Endothelial cell of umbilical vein (primary cell): ENCODE measurements at regions not wholly inside any gene's neighbourhood (a gene's known extent, or its start where the extent isn't known, plus 50 kb on each side); places are given as distances from the start of the nearest gene placed in this dataset.

Experiments used
- BruUV-seq: library from RNA; stranded (reverse); fragments of 400-500 nt; replicated peaks from 2 replicates; lab custom pipeline; 2021; lab: Mats Ljungman, UMichigan
- CTCF ChIA-PET: fragments of 300-600, 350-600 bp; sonication (Branson Sonifier 250); formaldehyde crosslinking; loops from one replicate; lab custom pipeline; 2021; ENCODE audit warnings: antibody characterized with exemption, inconsistent platforms; lab: Charles Lee
- POLR2A ChIA-PET: fragments of 300-600, 350-600 bp; sonication (Branson Sonifier 250); formaldehyde crosslinking; loops from one replicate; lab custom pipeline; 2021; ENCODE audit warnings: antibody characterized with exemption, inconsistent platforms; lab: Charles Lee
- DNase-seq: peaks from one replicate; pipeline ENCODE4 v3.0.0-alpha.2; 2011; ENCODE audit warnings: low read depth, low spot score
- FAIRE-seq: peaks from 2 replicates; lab custom pipeline; 2011; peaks lifted over from hg19 to GRCh38; lab: Jason Lieb, UNC
- H2AFZ ChIP-seq: 2 replicates; pipeline ENCODE4 v1.6.0; 2012; ENCODE audit warnings: low read depth, low read length, control low read depth, inconsistent platforms
- H3K27ac ChIP-seq: 2 replicates; pipeline ENCODE4 v1.5.1; 2011; ENCODE audit warnings: low read depth, mild to moderate bottlenecking, control low read depth, low read length, moderate library complexity; ENCODE audit not compliant: insufficient read depth
- H3K27me3 ChIP-seq, 2 experiments: 2 replicates each; pipeline versions ENCODE4 v1.6.0 to v1.6.1; 2011; ENCODE audit warnings: low read length in 2 of 2, mixed read lengths in 1 of 2; ENCODE audit not compliant: control insufficient read depth in 2 of 2, insufficient read depth in 2 of 2
- H3K36me3 ChIP-seq, 2 experiments: 2 replicates in 1 of 2; 3 replicates in 1 of 2; pipeline ENCODE4 v1.5.1; 2011; ENCODE audit warnings: low read length in 2 of 2, mild to moderate bottlenecking in 1 of 2, moderate library complexity in 1 of 2; ENCODE audit not compliant: control insufficient read depth in 2 of 2, insufficient read depth in 2 of 2; ENCODE audit errors: extremely low read depth in 1 of 2
- H3K4me1 ChIP-seq: 3 replicates; pipeline ENCODE4 v1.5.1; 2011; ENCODE audit warnings: mild to moderate bottlenecking, low read length; ENCODE audit not compliant: control insufficient read depth, insufficient read depth; ENCODE audit errors: extremely low read depth
- H3K4me2 ChIP-seq: 2 replicates; pipeline ENCODE4 v1.6.1; 2011; ENCODE audit warnings: low read length, control low read depth, mixed read lengths; ENCODE audit not compliant: insufficient read depth
- H3K4me3 ChIP-seq, 3 experiments: fragments of 200-600 bp in 1 of 3; sonication (generic), shearing (Covaris generic) in 1 of 3; replicated peaks in 1 of 3; 2 replicates each; pipeline ENCODE4 v1.5.1; 2011 to 2016; ENCODE audit warnings: control low read depth in 3 of 3, low read length in 3 of 3, mild to moderate bottlenecking in 2 of 3, inconsistent platforms in 1 of 3, low read depth in 1 of 3, moderate library complexity in 1 of 3; ENCODE audit not compliant: insufficient read depth in 1 of 3
- H3K79me2 ChIP-seq: 2 replicates; pipeline ENCODE4 v1.6.0; 2012; ENCODE audit warnings: low read length, inconsistent platforms; ENCODE audit not compliant: control insufficient read depth, insufficient read depth
- H3K9ac ChIP-seq: replicated peaks from 2 replicates; pipeline ENCODE3; 2011; ENCODE audit warnings: low read length, control low read depth; ENCODE audit not compliant: insufficient read depth; ENCODE audit errors: extremely low read depth
- H3K9me1 ChIP-seq: replicated peaks from 3 replicates; pipeline ENCODE4 v1.6.0; 2011; ENCODE audit warnings: mild to moderate bottlenecking, low read length; ENCODE audit not compliant: control insufficient read depth, insufficient read depth; ENCODE audit errors: extremely low read depth
- H3K9me3 ChIP-seq: replicated peaks from 2 replicates; pipeline ENCODE4 v1.5.1; 2012; ENCODE audit warnings: low read length, inconsistent platforms; ENCODE audit not compliant: control insufficient read depth, insufficient read depth
- H4K20me1 ChIP-seq: replicated peaks from 2 replicates; pipeline ENCODE3; 2011; ENCODE audit warnings: mild to moderate bottlenecking, low read length; ENCODE audit not compliant: control insufficient read depth, insufficient read depth; ENCODE audit errors: extremely low read depth
- EZH2 ChIP-seq: IDR thresholded peaks from 2 replicates; pipeline ENCODE4 v1.6.1; 2012; ENCODE audit warnings: borderline replicate concordance, low read depth, mild to moderate bottlenecking, moderate library complexity, low read length, inconsistent platforms; ENCODE audit not compliant: severe bottlenecking
- FOS ChIP-seq: IDR thresholded peaks from 2 replicates; pipeline ENCODE4 v1.6.1; 2011; ENCODE audit warnings: mild to moderate bottlenecking, low read length, moderate library complexity, borderline replicate concordance; ENCODE audit not compliant: insufficient read depth
- GATA2 ChIP-seq: IDR thresholded peaks from 2 replicates; pipeline ENCODE4 v1.7.0; 2011; ENCODE audit warnings: low read depth, mild to moderate bottlenecking, moderate library complexity, mixed read lengths, low read length; ENCODE audit not compliant: insufficient read length, insufficient read depth
- JUN ChIP-seq: IDR thresholded peaks from 2 replicates; pipeline ENCODE4 v1.6.1; 2011; ENCODE audit warnings: borderline replicate concordance, low read depth; ENCODE audit not compliant: insufficient read length, insufficient read depth
- MYC ChIP-seq: IDR thresholded peaks from one replicate; pipeline ENCODE4 v1.6.1; 2011; ENCODE audit warnings: mild to moderate bottlenecking, low read depth, low read length
- POLR2A ChIP-seq: IDR thresholded peaks from 2 replicates; pipeline ENCODE4 v1.6.1; 2012; ENCODE audit warnings: low read depth, mild to moderate bottlenecking, control low read depth, low read length
- POLR2AphosphoS5 ChIP-seq: IDR thresholded peaks from 2 replicates; pipeline ENCODE4 v1.6.1; 2012; ENCODE audit warnings: low read depth, mild to moderate bottlenecking, control low read depth, low read length, moderate library complexity; ENCODE audit not compliant: insufficient read depth
- dilution Hi-C: fragments of 300-500 bp; cut with MboI; formaldehyde crosslinking; loops from one replicate; pipeline ENCODE4 v1.15.0; 2019; ENCODE audit warnings: low sequenced_read_pairs; ENCODE audit not compliant: extremely low pct_ligation_motif_present
- intact Hi-C: fragments of 100-400 bp; cut with micrococcal nuclease; formaldehyde crosslinking; loops from one replicate; pipeline ENCODE4 v1.10.0; 2022
- TF ChIP-seq, protein P1 (sequence below): IDR thresholded peaks from 2 replicates; pipeline ENCODE4 v1.6.1; 2011; ENCODE audit not compliant: insufficient read depth, insufficient read length
- TF ChIP-seq, protein P2 (sequence below), 2 donors: IDR thresholded peaks; 1 replicate in 1 of 2; 2 replicates in 1 of 2; pipeline ENCODE4 v1.5.1; 2011; ENCODE audit warnings: low read length in 2 of 2, mild to moderate bottlenecking in 2 of 2, moderate library complexity in 2 of 2, control low read depth in 1 of 2, inconsistent platforms in 1 of 2, low read depth in 1 of 2; ENCODE audit not compliant: insufficient read depth in 1 of 2; ENCODE audit errors: extremely low read depth in 1 of 2

DNA sequence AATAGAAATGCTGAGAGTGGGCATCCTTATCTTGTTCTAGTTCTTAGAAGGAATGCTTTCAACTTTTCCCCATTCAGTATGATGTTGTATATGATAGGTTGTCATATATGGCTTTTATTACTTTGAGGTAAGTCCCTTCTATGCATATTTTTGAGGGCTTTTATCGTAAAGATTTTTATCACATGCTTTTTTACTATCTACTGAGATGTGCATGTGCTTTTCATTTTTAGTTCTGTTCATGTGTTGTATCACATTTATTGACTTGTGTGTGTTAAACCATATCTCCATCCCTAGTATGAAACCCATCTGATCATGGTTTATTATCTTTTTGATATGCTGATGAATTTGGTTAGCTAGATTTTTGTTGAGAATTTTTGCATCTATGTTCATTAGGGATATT lies 1008.8 kb downstream of the CNTNAP5 start:
- no peak for FAIRE-seq
- intact Hi-C loops: no loop called here
- CTCF ChIA-PET: no interaction called here

More for the DNA sequence above, 1008.8 kb downstream of the CNTNAP5 start:
- Histone ChIP-seq H2AFZ (no peak overlapping the region), H3K9ac (no peak overlapping the region), H3K27me3 (no peaks in the 10 kb centered on the region), H4K20me1 (no peaks in the 10 kb centered on the region), H3K4me1 (no peaks in the 10 kb centered on the region), H3K4me3 (no peak overlapping the region), H3K36me3 (no peaks in the 10 kb centered on the region), H3K9me3 (no peaks in the 10 kb centered on the region), H3K27ac (no peak overlapping the region), H3K9me1 (no peaks in the 10 kb centered on the region), H3K4me2 (no peak overlapping the region), H3K79me2 (no peaks in the 10 kb centered on the region)
- TF ChIP-seq GATA2 (no peak), MYC (no peak), JUN (no peak), EZH2 (no peak), POLR2AphosphoS5 (no peak), POLR2A (no peak), FOS (no peak)
- TF ChIP-seq, protein P1, sequence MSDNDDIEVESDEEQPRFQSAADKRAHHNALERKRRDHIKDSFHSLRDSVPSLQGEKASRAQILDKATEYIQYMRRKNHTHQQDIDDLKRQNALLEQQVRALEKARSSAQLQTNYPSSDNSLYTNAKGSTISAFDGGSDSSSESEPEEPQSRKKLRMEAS: no peak
- TF ChIP-seq, protein P2, sequence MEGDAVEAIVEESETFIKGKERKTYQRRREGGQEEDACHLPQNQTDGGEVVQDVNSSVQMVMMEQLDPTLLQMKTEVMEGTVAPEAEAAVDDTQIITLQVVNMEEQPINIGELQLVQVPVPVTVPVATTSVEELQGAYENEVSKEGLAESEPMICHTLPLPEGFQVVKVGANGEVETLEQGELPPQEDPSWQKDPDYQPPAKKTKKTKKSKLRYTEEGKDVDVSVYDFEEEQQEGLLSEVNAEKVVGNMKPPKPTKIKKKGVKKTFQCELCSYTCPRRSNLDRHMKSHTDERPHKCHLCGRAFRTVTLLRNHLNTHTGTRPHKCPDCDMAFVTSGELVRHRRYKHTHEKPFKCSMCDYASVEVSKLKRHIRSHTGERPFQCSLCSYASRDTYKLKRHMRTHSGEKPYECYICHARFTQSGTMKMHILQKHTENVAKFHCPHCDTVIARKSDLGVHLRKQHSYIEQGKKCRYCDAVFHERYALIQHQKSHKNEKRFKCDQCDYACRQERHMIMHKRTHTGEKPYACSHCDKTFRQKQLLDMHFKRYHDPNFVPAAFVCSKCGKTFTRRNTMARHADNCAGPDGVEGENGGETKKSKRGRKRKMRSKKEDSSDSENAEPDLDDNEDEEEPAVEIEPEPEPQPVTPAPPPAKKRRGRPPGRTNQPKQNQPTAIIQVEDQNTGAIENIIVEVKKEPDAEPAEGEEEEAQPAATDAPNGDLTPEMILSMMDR (IDR thresholded peaks at IDR 0.05; ENCODE audit: extremely low read depth in 1 of 2, insufficient read depth in 1 of 2, low read depth in 1 of 2, low read length in 2 of 2): no peak
- dilution Hi-C loops: no loop called here
- POLR2A ChIA-PET: no interaction called here
- no peak for DNase-seq
- BruUV-seq: no TSS peak
